GM18868 (cell line): ENCODE measurements at regions not wholly inside any gene's neighbourhood (a gene's known extent, or its start where the extent isn't known, plus 50 kb on each side); places are given as distances from the start of the nearest gene placed in this dataset.

ENCODE experiments used
- ATAC-seq: cut with Tn5 transposase; IDR thresholded peaks from one replicate; pipeline ENCODE4 v1.9.1; 2021; ENCODE audit warnings: mild to moderate bottlenecking, moderate library complexity; ENCODE audit not compliant: unreplicated experiment

DNA sequence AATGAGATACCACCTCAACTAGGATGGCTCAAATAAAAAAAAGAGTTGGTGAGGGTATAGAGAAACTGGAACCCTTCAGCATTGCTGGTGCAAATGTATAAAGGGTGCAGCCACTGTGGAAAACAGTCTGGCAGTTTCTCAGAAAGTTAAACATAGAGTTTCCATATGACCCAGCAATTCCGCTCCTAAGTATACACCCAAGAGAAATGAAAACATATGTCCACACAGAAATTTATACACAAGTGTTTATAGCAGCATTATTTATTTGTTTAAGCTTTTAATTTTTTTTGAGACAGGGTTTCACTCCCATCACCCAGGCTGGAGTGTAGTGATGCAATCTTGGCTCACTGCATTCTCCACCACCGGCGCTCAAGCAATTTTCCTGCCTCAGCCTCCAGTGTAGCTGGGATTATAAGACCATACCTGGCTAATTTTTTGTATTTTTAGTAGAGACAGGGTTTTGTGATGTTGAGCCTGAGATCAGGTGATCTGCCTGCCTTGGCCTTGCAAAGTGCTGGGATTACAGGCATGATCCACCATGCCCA, 118.2 kb upstream of the KIF5B start:
- no peak for ATAC-seq

DNA sequence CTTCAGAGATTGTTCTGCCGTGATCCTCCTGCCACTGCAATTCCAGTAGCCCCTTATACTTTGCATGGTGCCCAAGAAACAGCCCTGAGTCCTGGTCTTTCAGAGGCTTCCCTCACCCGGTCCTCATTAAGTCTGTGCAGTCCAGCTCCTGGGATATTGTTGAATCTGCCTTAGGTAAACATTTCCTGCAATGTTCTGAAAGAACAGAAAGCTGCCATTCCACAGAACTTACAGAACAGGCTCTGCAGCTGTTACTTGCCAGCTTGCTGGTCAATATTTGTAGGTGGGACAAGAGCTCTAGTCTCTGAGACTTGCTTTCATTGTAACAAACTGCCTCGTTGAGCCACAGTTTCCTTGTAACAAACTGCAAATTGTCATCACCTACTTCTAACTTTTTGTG, 115.0 kb upstream of the KIF5B start:
- ATAC-seq, result no peak

DNA sequence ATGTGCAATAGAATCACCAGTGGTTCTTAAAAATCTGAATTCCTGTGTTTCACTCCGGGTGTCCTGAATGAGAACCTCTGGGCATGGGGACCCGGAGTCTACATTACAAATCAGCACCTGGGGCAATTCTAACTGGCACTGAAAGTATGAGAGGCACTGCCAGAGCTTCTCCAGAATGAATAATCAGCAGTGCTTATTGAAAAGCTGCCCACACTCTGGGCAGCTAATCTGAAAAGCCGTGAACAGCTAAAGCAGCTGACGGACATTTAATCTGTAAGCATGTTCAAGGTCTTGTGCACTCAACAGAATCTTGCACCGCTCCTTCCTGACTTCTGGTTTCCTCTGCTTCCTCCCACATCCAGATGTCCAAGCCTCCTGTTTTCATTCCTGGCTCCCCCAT, 113.3 kb upstream of the KIF5B start:
- no peak for ATAC-seq

DNA sequence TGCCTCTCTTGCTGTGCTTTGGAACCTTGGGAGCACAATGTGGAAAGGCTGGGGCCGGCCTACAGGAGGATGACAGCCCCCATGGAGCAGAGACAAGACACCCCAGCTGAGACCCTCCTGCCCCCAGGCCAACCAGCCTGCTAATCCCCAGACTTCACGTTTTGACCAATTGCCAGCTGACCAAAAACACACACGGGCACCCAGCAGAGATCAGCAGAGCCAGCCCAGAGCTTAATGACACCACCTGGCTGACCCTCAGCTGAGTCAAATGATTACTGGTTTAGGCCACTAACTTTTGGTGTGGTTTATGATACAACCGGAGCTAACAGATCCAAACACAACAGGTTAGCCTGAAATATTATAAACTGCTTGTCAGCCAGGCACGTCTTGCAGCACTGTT, 111.2 kb upstream of the KIF5B start:
- peak; percentile 66 for ATAC-seq

DNA sequence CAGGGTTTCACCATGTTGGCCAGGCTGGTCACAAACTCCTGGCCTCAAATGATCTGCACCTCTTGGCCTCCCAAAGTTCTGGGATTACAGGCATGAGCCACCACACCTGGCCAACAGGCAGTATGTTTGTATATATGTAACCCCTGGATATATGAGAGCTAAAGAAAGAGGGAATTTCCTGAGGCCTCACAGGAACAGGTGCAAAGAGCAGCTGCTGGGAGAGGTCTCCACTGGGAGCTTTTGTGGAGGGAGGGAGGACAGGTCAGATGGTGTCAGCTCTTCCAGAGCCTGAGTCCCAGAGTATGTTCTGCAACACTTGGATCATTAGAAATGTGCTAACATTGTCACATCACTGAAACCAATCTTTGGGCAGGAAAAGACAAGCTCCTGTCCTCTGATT, 110.1 kb upstream of the KIF5B start:
- ATAC-seq, result no peak

DNA sequence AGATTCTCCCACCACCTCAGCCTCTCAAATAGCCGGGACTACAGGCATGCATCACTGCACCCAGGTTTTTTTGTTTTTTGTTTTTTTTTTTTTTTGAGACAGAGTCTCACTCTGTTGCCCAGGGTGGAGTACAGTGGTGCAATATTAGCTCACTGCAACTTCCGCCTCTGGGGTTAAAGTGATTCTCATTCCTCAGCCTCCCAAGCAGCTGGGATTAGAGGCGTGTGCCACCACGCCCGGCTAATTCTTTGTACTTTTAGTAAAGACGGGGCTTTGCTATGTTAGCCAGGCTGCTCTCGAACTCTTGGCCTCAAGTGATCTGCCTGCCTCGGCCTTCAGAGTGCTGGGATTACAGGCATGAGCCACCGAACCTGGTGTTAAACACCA, 107.5 kb upstream of the KIF5B start:
- ATAC-seq, result no peak

DNA sequence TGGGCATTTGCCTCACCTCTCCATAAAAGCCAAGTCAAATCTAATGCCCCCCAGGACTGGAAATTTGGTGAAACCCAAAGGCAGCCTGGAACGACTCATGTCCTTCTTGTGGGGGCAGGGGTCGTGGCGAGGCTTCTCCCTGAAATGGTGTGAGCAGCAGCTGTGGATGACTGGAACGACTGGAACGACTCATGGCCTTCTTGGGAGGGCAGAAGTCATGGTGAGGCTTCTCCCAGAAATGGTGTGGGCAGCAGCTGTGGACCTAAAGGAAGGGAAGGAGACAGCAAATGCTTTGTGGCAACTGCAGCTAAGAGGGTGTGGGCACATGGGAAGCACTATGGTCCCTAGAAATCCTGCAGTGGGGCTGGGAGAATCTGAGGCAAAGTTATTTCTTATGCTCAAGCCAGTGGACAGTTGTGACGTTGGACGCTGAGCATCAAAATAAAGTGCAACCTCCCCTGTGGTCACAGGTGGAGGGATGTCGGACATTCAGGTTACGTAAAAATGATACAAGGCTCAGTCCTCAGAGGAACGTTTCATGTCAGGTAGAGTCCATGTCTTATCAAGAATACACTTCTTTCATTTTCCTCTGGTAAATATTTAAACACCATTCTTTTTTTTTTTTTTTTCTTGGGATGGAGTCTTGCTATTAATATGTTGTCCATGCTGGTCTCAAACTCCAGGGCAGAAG, 107.0 kb upstream of the KIF5B start:
- ATAC-seq, result no peak

DNA sequence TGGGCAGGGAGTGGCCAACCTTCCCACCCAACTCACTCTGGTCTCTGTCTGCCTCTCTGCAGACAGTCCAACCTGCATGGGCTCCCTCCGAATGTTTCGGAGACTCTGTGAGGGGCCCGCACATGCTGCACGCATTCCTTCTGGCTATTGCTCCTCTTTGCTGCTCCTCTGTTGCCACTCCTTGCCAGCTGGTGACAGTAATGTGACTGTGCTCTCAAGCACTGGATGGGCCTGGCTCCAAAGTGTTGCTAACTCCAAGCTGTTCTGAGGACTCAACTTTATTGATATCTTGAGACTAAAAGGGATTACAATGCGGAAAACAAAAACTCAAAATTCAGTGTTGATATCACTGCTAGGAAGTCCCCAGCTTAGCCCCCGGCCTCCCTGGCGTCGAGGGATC, 105.4 kb upstream of the KIF5B start:
- no peak for ATAC-seq

DNA sequence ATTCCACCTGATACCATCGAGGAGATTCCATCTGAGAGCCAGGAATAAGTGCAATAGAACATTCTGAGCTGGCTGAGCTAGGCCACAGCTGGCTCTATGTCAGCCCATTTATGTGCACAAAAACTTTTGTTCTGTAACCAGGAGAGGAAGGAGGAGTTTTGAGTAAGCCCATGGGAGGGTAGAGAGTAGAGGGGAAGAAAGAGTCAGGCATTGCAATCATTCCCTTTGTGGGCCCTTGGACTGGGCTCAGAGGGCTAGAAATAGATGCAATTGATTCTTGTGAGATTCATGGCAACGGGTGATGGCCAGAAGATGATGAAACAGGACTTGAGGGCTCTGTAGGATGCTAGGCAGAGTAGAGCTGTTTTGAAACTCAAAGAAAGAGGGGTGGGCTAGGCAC, 104.6 kb upstream of the KIF5B start:
- no peak for ATAC-seq

DNA sequence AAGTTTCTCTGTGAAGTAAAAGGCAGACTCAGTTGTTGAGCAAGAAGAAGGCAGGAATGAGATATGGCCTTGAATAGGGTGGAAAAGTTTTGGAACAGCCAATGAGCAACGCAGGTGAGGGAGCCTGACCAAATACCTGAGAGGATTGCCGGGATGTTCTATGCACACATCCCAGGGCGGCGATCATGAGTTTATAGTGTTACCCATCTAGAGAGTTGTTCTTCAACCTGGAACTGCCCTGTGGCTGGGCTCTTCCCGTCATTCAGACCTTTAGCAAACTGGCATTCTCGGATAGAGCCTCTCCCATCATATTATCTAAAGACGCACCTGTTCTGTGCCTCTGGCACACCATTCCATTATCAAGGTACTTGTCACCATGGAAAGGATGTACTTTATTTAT, 103.0 kb upstream of the KIF5B start:
- no peak for ATAC-seq

DNA sequence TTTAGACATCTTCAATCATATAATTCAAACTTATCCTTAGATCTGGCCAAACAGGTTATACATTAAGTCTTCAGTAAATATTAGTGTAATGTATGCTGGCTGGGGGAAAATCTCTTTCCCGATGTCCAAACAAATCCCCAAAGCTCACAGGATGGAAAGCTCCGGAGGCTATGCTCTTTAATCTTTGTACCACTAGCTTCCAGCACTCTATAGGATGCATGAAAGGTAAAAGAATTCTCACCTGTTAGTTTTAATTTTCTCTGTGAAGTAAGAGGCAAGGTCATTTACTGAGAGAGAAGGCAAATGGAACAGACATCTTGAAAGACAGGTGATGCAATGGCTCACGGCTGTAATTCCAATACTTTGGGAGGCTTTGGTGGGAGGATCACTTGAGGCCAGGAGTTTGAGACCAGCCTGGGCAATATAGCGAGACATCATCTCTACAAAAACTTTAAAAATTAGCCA, 99.8 kb upstream of the KIF5B start:
- ATAC-seq, result no peak

DNA sequence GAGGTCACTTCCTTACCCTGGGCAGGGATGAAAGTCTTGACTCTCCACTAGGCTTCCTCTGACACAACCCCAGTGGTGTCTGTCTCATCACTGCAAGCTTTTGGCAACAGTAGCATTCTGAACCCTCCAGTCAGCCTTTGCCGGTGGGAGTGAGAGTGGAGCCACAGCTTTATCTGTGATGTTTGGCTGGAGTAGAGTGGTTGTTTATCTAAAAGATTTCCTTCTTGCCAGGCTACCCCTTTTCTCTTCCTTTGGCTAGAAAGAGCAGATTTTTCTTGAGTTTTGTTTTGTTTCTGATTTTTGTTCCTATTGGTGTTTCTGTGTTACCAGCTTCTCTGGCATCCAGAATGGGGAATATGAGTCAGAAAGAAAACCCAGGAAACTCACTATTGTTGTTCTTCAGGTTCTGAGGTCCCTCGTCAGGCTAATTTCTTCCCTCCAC, 98.9 kb upstream of the KIF5B start:
- no peak for ATAC-seq

DNA sequence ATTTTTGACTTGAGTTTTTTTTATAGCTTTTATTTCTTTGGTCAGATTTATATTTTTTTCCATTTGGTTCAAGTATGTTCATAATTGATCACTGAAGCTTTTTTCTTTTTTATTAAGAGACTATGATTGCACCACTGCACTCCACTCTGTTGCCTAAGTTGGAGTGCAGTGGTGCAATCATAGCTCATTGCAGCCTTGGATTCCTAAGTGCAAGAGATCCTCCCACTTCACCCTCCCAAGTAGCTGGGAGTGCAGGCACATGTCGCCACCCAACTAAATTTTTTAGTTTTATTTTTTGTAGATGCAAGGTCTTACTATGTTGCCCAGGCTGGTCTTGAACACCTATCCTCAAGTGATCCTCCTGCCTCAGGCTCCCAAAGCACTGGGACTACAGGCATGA, 97.7 kb upstream of the KIF5B start:
- ATAC-seq, result no peak

DNA sequence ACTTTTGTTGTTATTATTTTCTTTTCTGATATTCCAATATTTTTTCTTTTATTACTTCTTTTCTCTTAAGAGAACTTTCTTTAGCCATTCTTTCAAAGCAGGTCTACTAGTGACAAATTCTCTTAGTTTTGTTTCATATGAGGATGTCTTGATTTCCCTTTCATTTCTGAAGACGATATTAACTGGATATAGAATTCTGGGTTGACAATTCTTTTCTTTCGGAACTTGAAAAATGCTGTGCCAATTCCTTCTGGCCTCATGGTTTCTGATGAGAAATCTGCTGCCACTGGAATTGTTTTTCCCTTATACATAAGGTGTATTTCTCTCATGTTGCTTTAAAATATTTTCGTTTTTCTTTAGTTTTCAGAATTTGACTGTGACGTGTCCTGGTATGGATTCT, 97.0 kb upstream of the KIF5B start:
- ATAC-seq, result no peak

DNA sequence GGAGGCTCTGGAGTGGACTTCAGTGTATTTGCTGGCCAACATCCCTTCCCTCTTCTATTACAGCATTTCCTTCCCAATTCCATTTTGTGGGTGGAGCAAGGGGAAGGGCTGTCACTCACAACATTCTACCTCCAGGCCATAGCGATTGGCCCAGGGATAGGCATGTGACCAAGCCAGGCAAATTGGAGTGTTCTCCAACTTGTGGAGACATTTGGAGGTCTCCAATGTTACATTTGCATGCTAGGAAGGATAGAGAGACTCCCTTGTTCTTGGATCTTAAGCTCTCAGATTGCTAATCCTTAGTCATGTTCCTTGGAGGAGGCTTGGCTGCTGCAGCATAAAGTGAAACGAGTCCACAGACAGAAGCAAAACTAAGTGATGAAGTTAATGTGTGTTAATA, 95.6 kb upstream of the KIF5B start:
- ATAC-seq, result no peak

DNA sequence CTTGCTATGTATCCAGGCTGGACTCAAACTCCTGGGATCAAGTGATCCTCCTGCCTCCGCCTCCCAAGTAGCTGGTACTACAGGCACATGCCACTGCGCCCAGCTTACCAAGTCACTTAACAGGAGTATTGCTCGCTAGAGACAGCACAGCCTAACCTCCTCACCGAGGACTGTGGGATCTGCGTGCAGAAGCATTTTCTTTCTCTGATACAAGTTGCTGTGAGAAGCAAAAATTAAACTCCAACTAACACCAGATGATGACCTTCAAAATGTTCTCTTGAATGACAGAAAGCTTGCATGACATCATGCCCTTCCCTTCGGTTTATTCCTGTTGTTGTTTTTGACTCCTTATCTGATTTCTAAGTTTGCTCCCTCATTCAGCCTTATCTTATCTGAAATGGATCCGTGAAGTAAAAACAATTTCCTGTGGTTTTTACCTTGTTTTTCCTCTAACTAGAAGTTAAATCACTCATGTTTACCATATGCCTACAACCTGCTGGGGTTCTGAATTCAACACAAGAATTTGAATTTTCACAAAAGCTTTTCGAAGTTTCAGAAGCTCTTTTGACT, 94.4 kb upstream of the KIF5B start:
- ATAC-seq, result no peak

DNA sequence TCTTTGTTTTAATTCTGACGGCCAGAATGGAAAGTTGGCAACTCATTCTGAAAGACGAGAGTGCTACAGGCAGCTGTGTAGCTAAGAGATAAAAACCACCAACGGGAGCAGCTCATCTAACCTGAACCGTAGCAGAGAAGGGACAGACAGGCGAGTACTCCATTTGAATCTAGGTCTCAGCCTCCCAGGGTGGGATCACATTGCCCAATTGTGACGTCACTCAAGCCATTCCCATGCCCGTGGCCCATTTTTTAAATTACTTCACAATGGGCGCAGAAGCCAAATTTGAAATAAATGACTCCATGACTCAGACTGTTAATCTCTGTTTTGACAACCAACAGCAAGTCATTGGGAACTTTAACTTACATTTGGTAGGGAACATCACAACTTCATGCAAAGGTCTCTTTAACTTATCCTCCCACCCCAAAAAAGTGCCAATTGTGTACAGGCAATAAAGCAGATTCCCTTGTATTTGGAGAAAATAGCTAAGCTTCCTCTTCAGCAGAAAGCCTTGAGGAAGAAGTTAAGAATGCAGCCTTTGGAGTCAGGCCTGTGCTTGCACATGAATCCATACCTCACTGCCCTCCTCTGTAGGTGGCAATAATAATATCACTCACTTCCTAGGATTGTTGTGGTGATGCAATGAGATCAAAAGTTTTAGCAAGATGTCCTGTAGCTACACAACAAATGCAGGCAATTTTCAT, 93.2 kb upstream of the KIF5B start:
- ATAC-seq, result peak; percentile 98

DNA sequence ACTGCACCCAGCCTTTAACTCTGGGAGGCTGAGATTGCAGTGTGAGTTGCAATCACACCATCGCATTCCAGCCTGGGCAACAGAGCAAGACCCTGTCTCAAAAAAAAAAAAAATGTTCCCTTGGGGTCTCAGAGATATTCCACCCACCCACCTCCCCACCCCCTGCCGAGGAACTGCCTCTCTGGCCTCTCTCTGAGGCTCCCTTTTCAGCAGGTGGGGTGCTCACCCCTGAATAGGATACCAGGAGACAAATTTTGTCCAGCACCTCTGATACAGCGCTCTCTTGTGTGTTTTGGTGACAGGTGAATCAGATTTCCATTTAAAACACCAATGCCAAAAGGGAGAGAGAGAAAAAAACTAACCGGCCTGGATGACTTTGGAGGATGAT, 92.6 kb upstream of the KIF5B start:
- peak; percentile 33 for ATAC-seq

DNA sequence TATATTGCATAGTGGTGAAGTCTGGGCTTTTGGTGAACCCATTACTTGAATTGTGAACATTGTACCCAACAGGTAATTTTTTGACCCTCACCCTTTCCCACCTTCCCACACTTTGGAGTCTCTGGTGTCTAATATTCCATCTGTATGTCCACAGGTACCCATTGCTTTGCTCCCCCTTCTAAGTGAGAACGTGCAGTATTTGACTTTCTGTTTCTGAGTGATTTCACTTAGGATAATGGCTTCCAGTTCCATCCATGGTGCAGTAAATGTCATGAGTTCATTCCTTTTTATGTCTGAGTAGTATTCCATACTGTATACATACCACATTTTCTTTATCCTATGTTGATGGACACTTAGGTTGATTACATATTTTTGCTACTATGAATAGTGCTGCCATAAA, 91.5 kb upstream of the KIF5B start:
- ATAC-seq, result no peak

DNA sequence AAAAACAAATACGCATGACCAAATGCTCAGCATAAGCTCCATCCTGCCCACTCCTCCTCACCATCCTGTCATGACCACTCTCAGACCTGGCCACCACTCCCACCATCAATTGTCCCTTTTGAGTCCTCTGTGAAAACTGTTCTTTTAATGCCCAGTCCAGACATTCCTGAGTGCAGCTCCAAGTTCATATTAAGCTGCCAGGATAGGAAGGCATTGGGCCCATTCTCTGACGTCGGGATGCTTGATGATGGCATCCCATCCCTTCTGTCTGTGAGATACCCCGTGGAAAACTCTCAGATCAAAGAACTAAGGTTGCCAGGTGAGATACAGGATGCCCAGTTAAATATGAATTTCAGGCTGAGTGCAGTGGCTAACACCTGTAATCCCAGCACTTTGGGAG, 89.9 kb upstream of the KIF5B start:
- no peak for ATAC-seq

DNA sequence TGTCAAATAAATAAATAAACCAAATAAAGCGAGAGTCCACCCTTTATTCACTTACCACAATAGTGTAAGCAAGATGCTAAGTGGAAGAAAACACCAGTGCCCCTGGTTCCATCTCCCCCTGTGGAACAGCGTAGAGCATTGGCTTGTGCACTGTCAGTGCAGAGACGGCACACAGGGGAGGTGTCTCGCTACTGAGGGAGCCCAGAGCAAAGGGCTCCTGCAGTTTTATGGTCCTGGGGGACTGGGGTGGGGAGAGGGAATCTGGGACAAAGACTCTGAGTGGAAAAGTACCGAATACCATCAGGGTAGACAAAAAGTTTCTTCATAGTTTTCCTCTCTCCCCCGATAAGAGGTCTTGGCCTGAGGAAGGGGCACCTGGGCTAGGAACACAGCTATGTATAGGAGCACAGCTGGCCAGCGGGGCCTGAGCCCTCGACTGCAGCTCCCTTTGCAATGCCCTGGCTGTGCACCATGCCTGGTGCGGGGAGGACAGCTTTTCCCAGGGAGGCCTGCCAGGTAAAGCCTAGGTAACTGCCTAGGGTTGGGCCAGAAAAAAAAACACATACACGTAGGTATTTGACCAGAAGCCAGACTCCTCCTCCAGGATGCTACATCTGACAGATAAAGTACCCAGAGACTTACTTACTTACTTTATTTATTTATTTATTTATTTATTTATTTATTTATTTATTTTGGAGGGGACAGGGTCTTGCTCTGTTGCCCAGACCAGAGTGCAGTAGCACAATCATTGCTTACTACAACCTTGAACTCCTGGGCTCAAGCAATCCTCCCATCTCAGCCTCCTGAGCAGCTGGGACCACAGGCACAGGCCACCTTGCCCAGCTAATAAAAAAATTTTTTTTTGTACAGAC, 88.8 kb upstream of the KIF5B start:
- ATAC-seq, result no peak
